ENCODE measurements at regions not wholly inside any gene's neighbourhood (a gene's known extent, or its start where the extent isn't known, plus 50 kb on each side); places are given as distances from the start of the nearest gene placed in this dataset.

- TF ChIP-seq, protein P1, sequence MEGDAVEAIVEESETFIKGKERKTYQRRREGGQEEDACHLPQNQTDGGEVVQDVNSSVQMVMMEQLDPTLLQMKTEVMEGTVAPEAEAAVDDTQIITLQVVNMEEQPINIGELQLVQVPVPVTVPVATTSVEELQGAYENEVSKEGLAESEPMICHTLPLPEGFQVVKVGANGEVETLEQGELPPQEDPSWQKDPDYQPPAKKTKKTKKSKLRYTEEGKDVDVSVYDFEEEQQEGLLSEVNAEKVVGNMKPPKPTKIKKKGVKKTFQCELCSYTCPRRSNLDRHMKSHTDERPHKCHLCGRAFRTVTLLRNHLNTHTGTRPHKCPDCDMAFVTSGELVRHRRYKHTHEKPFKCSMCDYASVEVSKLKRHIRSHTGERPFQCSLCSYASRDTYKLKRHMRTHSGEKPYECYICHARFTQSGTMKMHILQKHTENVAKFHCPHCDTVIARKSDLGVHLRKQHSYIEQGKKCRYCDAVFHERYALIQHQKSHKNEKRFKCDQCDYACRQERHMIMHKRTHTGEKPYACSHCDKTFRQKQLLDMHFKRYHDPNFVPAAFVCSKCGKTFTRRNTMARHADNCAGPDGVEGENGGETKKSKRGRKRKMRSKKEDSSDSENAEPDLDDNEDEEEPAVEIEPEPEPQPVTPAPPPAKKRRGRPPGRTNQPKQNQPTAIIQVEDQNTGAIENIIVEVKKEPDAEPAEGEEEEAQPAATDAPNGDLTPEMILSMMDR (IDR thresholded peaks at IDR 0.05 in 4 of 5, conservative IDR thresholded peaks at IDR 0.05 in 1 of 5), result no peak
- TF ChIP-seq POLR2A (IDR thresholded peaks at IDR 0.05), result no peak
These were observed 137.3 kb upstream of the CHST15 start for GRCh38 chr10:124230635-124231167.

Measured in gastrocnemius medialis (tissue), 4 donors.